Caco-2 (cell line): ENCODE measurements at regions not wholly inside any gene's neighbourhood (a gene's known extent, or its start where the extent isn't known, plus 50 kb on each side); places are given as distances from the start of the nearest gene placed in this dataset.

Source experiments
- BruUV-seq: library from RNA; stranded (reverse); fragments of 400-500 nt; replicated peaks from 2 replicates; lab custom pipeline; 2021; lab: Mats Ljungman, UMichigan
- CTCF ChIA-PET: fragments of 300-600 bp; sonication (Branson Sonifier 250); formaldehyde crosslinking; loops from one replicate; lab custom pipeline; 2022; ENCODE audit warnings: antibody characterized with exemption; lab: Charles Lee
- POLR2A ChIA-PET: fragments of 300-600 bp; sonication (Branson Sonifier 250); formaldehyde crosslinking; loops from one replicate; lab custom pipeline; 2022; ENCODE audit warnings: antibody characterized with exemption; lab: Charles Lee
- DNase-seq, 2 experiments: peaks; one replicate each; pipeline versions ENCODE4 v3.0.0 to v3.0.0-alpha.2; 2020 to 2022
- H3K27me3 ChIP-seq: replicated peaks from 2 replicates; pipeline ENCODE4 v1.6.0; 2011; ENCODE audit warnings: low read length; ENCODE audit not compliant: control insufficient read depth, insufficient read depth
- H3K36me3 ChIP-seq: 2 replicates; pipeline ENCODE4 v1.5.1; 2011; ENCODE audit warnings: low read length; ENCODE audit not compliant: control insufficient read depth, insufficient read depth
- H3K4me1 ChIP-seq: fragments of 250-450 bp; sonication (Bioruptor Pico); 2 replicates; pipeline ENCODE4 v1.5.1; 2020; ENCODE audit warnings: mild to moderate bottlenecking
- H3K4me3 ChIP-seq: 2 replicates; pipeline ENCODE4 v1.5.1; 2011; ENCODE audit warnings: low read depth, mild to moderate bottlenecking, control low read depth, low read length
- H3K9me3 ChIP-seq: fragments of 250-450 bp; sonication (Bioruptor Pico); 2 replicates; pipeline ENCODE4 v1.5.1; 2020; ENCODE audit warnings: mild to moderate bottlenecking, moderate library complexity
- H3K27ac Mint-ChIP-seq: one replicate; pipeline ENCODE4 v1.8.0; 2022; ENCODE audit warnings: mixed read lengths; ENCODE audit not compliant: unreplicated experiment
- H3K27me3 Mint-ChIP-seq: one replicate; pipeline ENCODE4 v1.8.0; 2022; ENCODE audit warnings: mixed read lengths; ENCODE audit not compliant: insufficient read depth, unreplicated experiment
- H3K36me3 Mint-ChIP-seq: one replicate; pipeline ENCODE4 v1.8.0; 2022; ENCODE audit warnings: mild to moderate bottlenecking, mixed read lengths; ENCODE audit not compliant: insufficient read depth, unreplicated experiment
- H3K4me1 Mint-ChIP-seq: one replicate; pipeline ENCODE4 v1.8.0; 2022; ENCODE audit warnings: low read depth, mixed read lengths; ENCODE audit not compliant: unreplicated experiment
- H3K4me3 Mint-ChIP-seq: one replicate; pipeline ENCODE4 v1.8.0; 2022; ENCODE audit warnings: mild to moderate bottlenecking, moderate library complexity, mixed read lengths; ENCODE audit not compliant: unreplicated experiment
- H3K9me3 Mint-ChIP-seq: one replicate; pipeline ENCODE4 v1.8.0; 2022; ENCODE audit warnings: mixed read lengths; ENCODE audit not compliant: unreplicated experiment
- intact Hi-C: fragments of 100-400 bp; cut with micrococcal nuclease; formaldehyde crosslinking; loops from one replicate; pipeline ENCODE4 v1.10.0; 2022; ENCODE audit not compliant: unreplicated experiment
- TF ChIP-seq, protein P1 (sequence below), 2 experiments: fragments of 200-600 bp in 1 of 2; IDR thresholded peaks; 1 replicate in 1 of 2; 2 replicates in 1 of 2; pipeline versions ENCODE4 v1.5.1 to v1.8.0; 2011 to 2022; ENCODE audit warnings: antibody characterized with exemption in 1 of 2, control low read depth in 1 of 2, inconsistent platforms in 1 of 2, low read depth in 1 of 2, low read length in 1 of 2, mild to moderate bottlenecking in 1 of 2, moderate library complexity in 1 of 2; ENCODE audit not compliant: insufficient read depth in 1 of 2, severe bottlenecking in 1 of 2, unreplicated experiment in 1 of 2

DNA sequence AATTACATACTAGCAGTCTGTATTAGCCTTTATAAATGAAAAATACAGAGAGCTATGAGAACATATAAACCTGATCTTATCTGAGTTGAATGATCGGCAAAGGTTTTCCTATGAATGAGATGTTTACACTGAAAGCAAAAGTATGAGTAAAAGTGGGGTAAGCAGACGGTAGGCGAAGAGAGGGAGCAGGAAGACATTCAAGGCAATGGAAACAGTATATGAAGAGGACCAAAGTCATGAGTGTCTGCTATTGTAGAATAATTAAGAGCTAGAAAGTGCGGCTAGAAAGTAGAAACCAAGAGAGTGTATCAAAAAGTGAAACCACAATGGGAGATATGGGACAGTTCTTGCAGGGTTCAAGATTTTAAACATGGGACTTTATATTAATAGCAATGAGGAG is 67.0 kb upstream of the TMLHE start:
- Mint-ChIP-seq H3K27me3 (no peaks in the 10 kb centered on the region), H3K4me3 (no peak overlapping the region), H3K9me3 (no peaks in the 10 kb centered on the region), H3K4me1 (no peaks in the 10 kb centered on the region), H3K36me3 (no peaks in the 10 kb centered on the region), H3K27ac (no peak overlapping the region)
- TF ChIP-seq, protein P1, sequence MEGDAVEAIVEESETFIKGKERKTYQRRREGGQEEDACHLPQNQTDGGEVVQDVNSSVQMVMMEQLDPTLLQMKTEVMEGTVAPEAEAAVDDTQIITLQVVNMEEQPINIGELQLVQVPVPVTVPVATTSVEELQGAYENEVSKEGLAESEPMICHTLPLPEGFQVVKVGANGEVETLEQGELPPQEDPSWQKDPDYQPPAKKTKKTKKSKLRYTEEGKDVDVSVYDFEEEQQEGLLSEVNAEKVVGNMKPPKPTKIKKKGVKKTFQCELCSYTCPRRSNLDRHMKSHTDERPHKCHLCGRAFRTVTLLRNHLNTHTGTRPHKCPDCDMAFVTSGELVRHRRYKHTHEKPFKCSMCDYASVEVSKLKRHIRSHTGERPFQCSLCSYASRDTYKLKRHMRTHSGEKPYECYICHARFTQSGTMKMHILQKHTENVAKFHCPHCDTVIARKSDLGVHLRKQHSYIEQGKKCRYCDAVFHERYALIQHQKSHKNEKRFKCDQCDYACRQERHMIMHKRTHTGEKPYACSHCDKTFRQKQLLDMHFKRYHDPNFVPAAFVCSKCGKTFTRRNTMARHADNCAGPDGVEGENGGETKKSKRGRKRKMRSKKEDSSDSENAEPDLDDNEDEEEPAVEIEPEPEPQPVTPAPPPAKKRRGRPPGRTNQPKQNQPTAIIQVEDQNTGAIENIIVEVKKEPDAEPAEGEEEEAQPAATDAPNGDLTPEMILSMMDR (IDR thresholded peaks at IDR 0.05; ENCODE audit: insufficient read depth in 1 of 2, low read depth in 1 of 2, low read length in 1 of 2, severe bottlenecking in 1 of 2, unreplicated experiment in 1 of 2) = no peak
- ChIA-PET CTCF (no interaction called here), POLR2A (no interaction called here)
- Histone ChIP-seq H3K4me3 (no peak overlapping the region), H3K27me3 (no peaks in the 10 kb centered on the region), H3K36me3 (no peaks in the 10 kb centered on the region), H3K4me1 (no peaks in the 10 kb centered on the region), H3K9me3 (no peaks in the 10 kb centered on the region)
- DNase-seq = no peak
- intact Hi-C loops = no loop called here
- no TSS peak for BruUV-seq

DNA sequence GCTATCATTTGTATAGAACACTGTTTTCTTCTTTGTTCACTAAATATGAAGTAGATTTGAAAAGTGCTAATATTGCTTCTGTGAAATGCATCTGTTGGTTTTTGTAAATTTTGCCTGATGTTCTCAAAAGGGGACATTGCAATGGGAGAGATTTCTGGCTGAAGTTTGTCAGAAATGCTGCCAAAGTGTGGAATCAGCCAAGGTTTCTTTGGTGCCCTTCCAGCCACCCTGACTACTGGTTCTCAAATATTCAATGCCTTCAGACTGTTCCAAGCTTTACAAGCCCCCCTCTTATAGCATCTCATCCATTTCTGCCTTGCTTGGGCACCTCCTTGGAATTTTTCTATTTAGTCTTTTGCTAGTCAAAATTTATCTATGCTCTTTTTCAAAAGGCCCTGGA is 60.6 kb upstream of the TMLHE start:
- H3K9me3 ChIP-seq = no peaks in the 10 kb centered on the region
- BruUV-seq = no TSS peak
- TF ChIP-seq, protein P1 (IDR thresholded peaks at IDR 0.05; ENCODE audit: insufficient read depth in 1 of 2, low read depth in 1 of 2, low read length in 1 of 2, severe bottlenecking in 1 of 2, unreplicated experiment in 1 of 2) = no peak
- no peaks in the 10 kb centered on the region for H3K9me3 Mint-ChIP-seq
- no peak for DNase-seq
- H3K36me3 ChIP-seq = no peaks in the 10 kb centered on the region
- ChIA-PET CTCF (no interaction called here), POLR2A (no interaction called here)
- intact Hi-C loops = no loop called here
- no peaks in the 10 kb centered on the region for H3K4me1 ChIP-seq
- no peaks in the 10 kb centered on the region for H3K36me3 Mint-ChIP-seq
- no peak overlapping the region for H3K27ac Mint-ChIP-seq
- H3K27me3 Mint-ChIP-seq = no peaks in the 10 kb centered on the region
- H3K4me3 Mint-ChIP-seq = no peak overlapping the region
- H3K4me1 Mint-ChIP-seq = no peaks in the 10 kb centered on the region
- no peaks in the 10 kb centered on the region for H3K27me3 ChIP-seq
- H3K4me3 ChIP-seq = no peak overlapping the region

- Mint-ChIP-seq H3K27me3 (peaks cover 11% of the 10 kb centered on the region), H3K9me3 (no peaks in the 10 kb centered on the region), H3K4me1 (no peaks in the 10 kb centered on the region), H3K27ac (no peak overlapping the region), H3K4me3 (no peak overlapping the region), H3K36me3 (no peaks in the 10 kb centered on the region)
- POLR2A ChIA-PET = no interaction called here
- Histone ChIP-seq H3K9me3 (no peaks in the 10 kb centered on the region), H3K4me1 (no peaks in the 10 kb centered on the region), H3K27me3 (no peaks in the 10 kb centered on the region), H3K36me3 (no peaks in the 10 kb centered on the region), H3K4me3 (no peak overlapping the region)
- TF ChIP-seq, protein P1 (IDR thresholded peaks at IDR 0.05; ENCODE audit: insufficient read depth in 1 of 2, low read depth in 1 of 2, low read length in 1 of 2, severe bottlenecking in 1 of 2, unreplicated experiment in 1 of 2) = no peak
- intact Hi-C loops = no loop called here
- CTCF ChIA-PET = no interaction called here
- no TSS peak for BruUV-seq
- DNase-seq = no peak
Measured at GRCh38 chrX:155666741-155667140, 54.0 kb upstream of the TMLHE start.
